ENCODE measurements at regions not wholly inside any gene's neighbourhood (a gene's known extent, or its start where the extent isn't known, plus 50 kb on each side); places are given as distances from the start of the nearest gene placed in this dataset.
"Not testable (repeated sequence)": the region's sequence is repeated elsewhere in the genome, so short reads cannot be mapped to it uniquely, and the experiment has no call there.

GRCh38 chr16:72457243-72457940 lies 285.4 kb upstream of the PMFBP1 start:
- Histone ChIP-seq H3K36me3 (no peaks in the 10 kb centered on the region), H3K27me3 (no peaks in the 10 kb centered on the region), H3K9me3 (peaks cover 0 to 5% (median 4%) of the 10 kb centered on the region in 4 donors), H3K4me1 (no peaks in the 10 kb centered on the region), H3K27ac (no peak overlapping the region), H3K4me3 (no peak overlapping the region)
- no peak for TF ChIP-seq POLR2AphosphoS5 (IDR thresholded peaks at IDR 0.05)
- no peak for TF ChIP-seq EP300 (IDR thresholded peaks at IDR 0.05)
- no peak for ATAC-seq (ENCODE audit: low FRiP score in 2 of 2)
- WGBS, 2 donors = 88 to 96% methylated on average over 4 of the region's 4 CpGs
- DNase-seq = no peak

GRCh38 chr16:72455743-72456659 lies 284.0 kb upstream of the PMFBP1 start:
- H3K27ac ChIP-seq = no peak overlapping the region
- H3K27me3 ChIP-seq = no peaks in the 10 kb centered on the region
- TF ChIP-seq EP300 (IDR thresholded peaks at IDR 0.05) (no peak), POLR2A (IDR thresholded peaks at IDR 0.05) (no peak), POLR2AphosphoS5 (IDR thresholded peaks at IDR 0.05) (no peak), CTCF (IDR thresholded peaks at IDR 0.05) (no peak)
- no peaks in the 10 kb centered on the region for H3K36me3 ChIP-seq
- WGBS, 2 donors = 53 to 67% methylated on average over 1 to 2 of the region's 2 CpGs
- no peaks in the 10 kb centered on the region for H3K4me1 ChIP-seq
- ATAC-seq (ENCODE audit: low FRiP score in 2 of 2) (no peak), DNase-seq (no peak)
- no peak overlapping the region for H3K4me3 ChIP-seq
- H3K9me3 ChIP-seq = peaks cover 0 to 10% (median 4%) of the 10 kb centered on the region in 4 donors

- WGBS, 2 donors = 97 to 98% methylated on average over 9 of the region's 9 CpGs
- not testable (repeated sequence) for H3K36me3 ChIP-seq; H3K4me1 ChIP-seq; DNase-seq; ATAC-seq (ENCODE audit: low FRiP score in 2 of 2); H3K27ac ChIP-seq; H3K27me3 ChIP-seq; H3K4me3 ChIP-seq
- peaks cover 0 to 10% (median 4%) of the 10 kb centered on the region in 4 donors for H3K9me3 ChIP-seq
Measured at GRCh38 chr16:72453856-72454255, 281.9 kb upstream of the PMFBP1 start.

- Histone ChIP-seq H3K4me1 (no peaks in the 10 kb centered on the region), H3K9me3 (peaks cover 0 to 4% (median 0%) of the 10 kb centered on the region in 4 donors), H3K4me3 (no peak overlapping the region), H3K27ac (no peak overlapping the region), H3K36me3 (no peaks in the 10 kb centered on the region), H3K27me3 (no peaks in the 10 kb centered on the region)
- no peak for TF ChIP-seq CTCF (IDR thresholded peaks at IDR 0.05)
- no peak for TF ChIP-seq POLR2AphosphoS5 (IDR thresholded peaks at IDR 0.05)
- no peak for TF ChIP-seq POLR2A (IDR thresholded peaks at IDR 0.05)
- no peak for TF ChIP-seq EP300 (IDR thresholded peaks at IDR 0.05)
- DNase-seq (no peak), ATAC-seq (ENCODE audit: low FRiP score in 2 of 2) (no peak)
- 67 to 84% methylated on average over 1 of the region's 1 CpG for WGBS, 2 donors
Measured at GRCh38 chr16:72444696-72445095, 272.7 kb upstream of the PMFBP1 start.

GRCh38 chr16:72443809-72444208 lies 271.9 kb upstream of the PMFBP1 start:
- no peak overlapping the region for H3K27ac ChIP-seq
- no peaks in the 10 kb centered on the region for H3K27me3 ChIP-seq
- no peak for ATAC-seq (ENCODE audit: low FRiP score in 2 of 2)
- no peak overlapping the region for H3K4me3 ChIP-seq
- H3K36me3 ChIP-seq = no peaks in the 10 kb centered on the region
- peaks cover 0 to 4% (median 0%) of the 10 kb centered on the region in 4 donors for H3K9me3 ChIP-seq
- TF ChIP-seq POLR2AphosphoS5 (IDR thresholded peaks at IDR 0.05) (no peak), EP300 (IDR thresholded peaks at IDR 0.05) (no peak), POLR2A (IDR thresholded peaks at IDR 0.05) (no peak), CTCF (IDR thresholded peaks at IDR 0.05) (no peak)
- no peaks in the 10 kb centered on the region for H3K4me1 ChIP-seq
- DNase-seq = no peak
- 79 to 94% methylated on average over 1 of the region's 1 CpG for WGBS, 2 donors

All from upper lobe of left lung (tissue), 6 donors.